GM23338 (cell line): ENCODE measurements at regions not wholly inside any gene's neighbourhood (a gene's known extent, or its start where the extent isn't known, plus 50 kb on each side); places are given as distances from the start of the nearest gene placed in this dataset.

Experiments
- ATAC-seq: fragments of 200-7000 bp; cut with Tn5 transposase; 3 replicates; pipeline ENCODE4 v1.9.1; 2020
- DNase-seq: peaks from one replicate; pipeline ENCODE4 v3.0.0-alpha.2; 2015; ENCODE audit warnings: low spot score
- H2AFZ ChIP-seq: fragments of 200-600 bp; sonication (generic); 2 replicates; pipeline ENCODE4 v1.8.0; 2016; ENCODE audit warnings: antibody characterized with exemption, mild to moderate bottlenecking, moderate library complexity
- H3F3A ChIP-seq: fragments of 200-600 bp; sonication (generic); replicated peaks from 2 replicates; pipeline ENCODE4 v1.8.0; 2017; ENCODE audit warnings: antibody characterized with exemption, mixed run types, low read depth
- H3K27ac ChIP-seq: fragments of 200-600 bp; sonication (generic); 2 replicates; pipeline ENCODE4 v1.6.1; 2016; ENCODE audit warnings: low read depth
- H3K27me3 ChIP-seq: fragments of 200-600 bp; sonication (generic); 2 replicates; pipeline ENCODE4 v1.8.0; 2016; ENCODE audit warnings: mild to moderate bottlenecking, mixed run types, moderate library complexity; ENCODE audit not compliant: insufficient read depth
- H3K36me3 ChIP-seq: fragments of 200-600 bp; sonication (generic); 2 replicates; pipeline ENCODE4 v1.8.0; 2016; ENCODE audit warnings: mild to moderate bottlenecking; ENCODE audit not compliant: insufficient read depth
- H3K4me1 ChIP-seq: fragments of 200-600 bp; sonication (generic); 2 replicates; pipeline ENCODE4 v1.8.0; 2016; ENCODE audit warnings: mild to moderate bottlenecking, moderate library complexity; ENCODE audit not compliant: insufficient read depth
- H3K4me2 ChIP-seq: fragments of 200-600 bp; sonication (generic); 2 replicates; pipeline ENCODE4 v1.7.1; 2017; ENCODE audit warnings: mixed run types
- H3K4me3 ChIP-seq: fragments of 200-600 bp; sonication (generic); 2 replicates; pipeline ENCODE4 v1.6.1; 2016; ENCODE audit warnings: mixed run types
- H3K79me2 ChIP-seq: fragments of 200-600 bp; sonication (generic); replicated peaks from 2 replicates; pipeline ENCODE4 v1.8.0; 2017; ENCODE audit warnings: mild to moderate bottlenecking; ENCODE audit not compliant: insufficient read depth
- H3K9me2 ChIP-seq: fragments of 200-600 bp; sonication (generic); 2 replicates; pipeline ENCODE4 v1.8.0; 2017; ENCODE audit not compliant: insufficient read depth
- H4K20me1 ChIP-seq: fragments of 200-600 bp; sonication (generic); replicated peaks from 2 replicates; pipeline ENCODE4 v1.8.0; 2017; ENCODE audit warnings: mild to moderate bottlenecking; ENCODE audit not compliant: insufficient read depth
- H3K27ac Mint-ChIP-seq: 2 replicates; pipeline ENCODE4 v1.8.0; 2020; ENCODE audit warnings: inconsistent platforms, mild to moderate bottlenecking, moderate library complexity, mixed read lengths
- H3K27me3 Mint-ChIP-seq: 3 replicates; pipeline ENCODE4 v1.8.0; 2022; ENCODE audit warnings: low read depth, mild to moderate bottlenecking, moderate library complexity, mixed read lengths, inconsistent platforms; ENCODE audit not compliant: insufficient read depth, poor library complexity
- H3K36me3 Mint-ChIP-seq: 3 replicates; pipeline ENCODE4 v1.8.0; 2021; ENCODE audit warnings: low read depth, mild to moderate bottlenecking, inconsistent platforms, moderate library complexity, mixed read lengths
- H3K4me1 Mint-ChIP-seq: 3 replicates; pipeline ENCODE4 v1.8.0; 2020; ENCODE audit warnings: mild to moderate bottlenecking, inconsistent platforms, mixed read lengths
- H3K4me3 Mint-ChIP-seq: 3 replicates; pipeline ENCODE4 v1.8.0; 2021; ENCODE audit warnings: moderate library complexity, mild to moderate bottlenecking, inconsistent platforms, mixed read lengths
- H3K9me3 Mint-ChIP-seq: 3 replicates; pipeline ENCODE4 v1.8.0; 2020; ENCODE audit warnings: moderate library complexity, mild to moderate bottlenecking, inconsistent platforms, mixed read lengths
- CREB1 ChIP-seq: fragments of 250-450 bp; sonication (Bioruptor Pico); IDR thresholded peaks from 2 replicates; pipeline ENCODE4 v1.5.0; 2020; ENCODE audit warnings: low read depth, mild to moderate bottlenecking, moderate library complexity
- ETS1 ChIP-seq: IDR thresholded peaks from 2 replicates; pipeline ENCODE4 v1.6.1; 2016; ENCODE audit warnings: antibody characterized with exemption
- EZH2 ChIP-seq: fragments of 200-600 bp; sonication (generic); IDR thresholded peaks from one replicate; pipeline ENCODE4 v1.8.0; 2017; ENCODE audit warnings: antibody characterized with exemption, mild to moderate bottlenecking, low read depth; ENCODE audit not compliant: unreplicated experiment
- EZH2phosphoT487 ChIP-seq: fragments of 200-600 bp; sonication (generic); IDR thresholded peaks from one replicate; pipeline ENCODE4 v1.8.1; 2018; ENCODE audit warnings: antibody characterized with exemption; ENCODE audit not compliant: unreplicated experiment
- NANOG ChIP-seq: IDR thresholded peaks from 2 replicates; pipeline ENCODE4 v1.6.1; 2016; ENCODE audit warnings: antibody characterized with exemption, borderline replicate concordance
- POLR2AphosphoS5 ChIP-seq: IDR thresholded peaks from 2 replicates; pipeline ENCODE4 v1.6.1; 2016; ENCODE audit warnings: antibody characterized with exemption, low read depth
- STAT1 ChIP-seq: IDR thresholded peaks from one replicate; pipeline ENCODE4 v1.6.1; 2016; ENCODE audit warnings: antibody characterized with exemption; ENCODE audit not compliant: unreplicated experiment
- TF ChIP-seq, protein P1 (sequence below): fragments of 250-450 bp; sonication (Bioruptor Pico); IDR thresholded peaks from 2 replicates; pipeline ENCODE4 v1.5.0; 2020; ENCODE audit warnings: mild to moderate bottlenecking, moderate library complexity

DNA sequence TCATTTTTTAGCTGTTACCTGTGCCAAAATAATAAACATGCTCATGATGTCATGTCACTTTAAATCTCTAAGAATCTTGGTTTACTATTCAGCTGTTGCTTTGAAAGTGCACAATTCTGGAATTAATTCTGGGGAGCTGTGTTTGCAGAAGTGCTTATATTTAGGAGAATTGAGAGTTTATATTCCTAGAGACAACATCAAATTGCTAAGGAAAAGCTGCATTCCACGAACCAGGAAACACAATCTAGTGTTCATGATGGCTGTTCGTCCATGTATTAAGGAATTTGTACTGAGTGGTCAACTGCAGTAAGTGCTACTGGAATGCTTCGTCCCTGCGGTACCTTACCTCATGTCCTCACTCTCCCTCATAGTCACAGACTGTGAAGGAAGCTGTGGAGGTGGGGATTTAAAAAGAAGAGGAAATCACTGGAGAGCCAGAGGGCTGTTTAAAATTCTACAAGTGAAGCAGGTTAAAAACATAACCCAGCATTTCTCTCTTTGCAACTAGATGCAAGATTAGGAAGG is 161.0 kb downstream of the TRMT11 start (continued):
- TF ChIP-seq, protein P1, sequence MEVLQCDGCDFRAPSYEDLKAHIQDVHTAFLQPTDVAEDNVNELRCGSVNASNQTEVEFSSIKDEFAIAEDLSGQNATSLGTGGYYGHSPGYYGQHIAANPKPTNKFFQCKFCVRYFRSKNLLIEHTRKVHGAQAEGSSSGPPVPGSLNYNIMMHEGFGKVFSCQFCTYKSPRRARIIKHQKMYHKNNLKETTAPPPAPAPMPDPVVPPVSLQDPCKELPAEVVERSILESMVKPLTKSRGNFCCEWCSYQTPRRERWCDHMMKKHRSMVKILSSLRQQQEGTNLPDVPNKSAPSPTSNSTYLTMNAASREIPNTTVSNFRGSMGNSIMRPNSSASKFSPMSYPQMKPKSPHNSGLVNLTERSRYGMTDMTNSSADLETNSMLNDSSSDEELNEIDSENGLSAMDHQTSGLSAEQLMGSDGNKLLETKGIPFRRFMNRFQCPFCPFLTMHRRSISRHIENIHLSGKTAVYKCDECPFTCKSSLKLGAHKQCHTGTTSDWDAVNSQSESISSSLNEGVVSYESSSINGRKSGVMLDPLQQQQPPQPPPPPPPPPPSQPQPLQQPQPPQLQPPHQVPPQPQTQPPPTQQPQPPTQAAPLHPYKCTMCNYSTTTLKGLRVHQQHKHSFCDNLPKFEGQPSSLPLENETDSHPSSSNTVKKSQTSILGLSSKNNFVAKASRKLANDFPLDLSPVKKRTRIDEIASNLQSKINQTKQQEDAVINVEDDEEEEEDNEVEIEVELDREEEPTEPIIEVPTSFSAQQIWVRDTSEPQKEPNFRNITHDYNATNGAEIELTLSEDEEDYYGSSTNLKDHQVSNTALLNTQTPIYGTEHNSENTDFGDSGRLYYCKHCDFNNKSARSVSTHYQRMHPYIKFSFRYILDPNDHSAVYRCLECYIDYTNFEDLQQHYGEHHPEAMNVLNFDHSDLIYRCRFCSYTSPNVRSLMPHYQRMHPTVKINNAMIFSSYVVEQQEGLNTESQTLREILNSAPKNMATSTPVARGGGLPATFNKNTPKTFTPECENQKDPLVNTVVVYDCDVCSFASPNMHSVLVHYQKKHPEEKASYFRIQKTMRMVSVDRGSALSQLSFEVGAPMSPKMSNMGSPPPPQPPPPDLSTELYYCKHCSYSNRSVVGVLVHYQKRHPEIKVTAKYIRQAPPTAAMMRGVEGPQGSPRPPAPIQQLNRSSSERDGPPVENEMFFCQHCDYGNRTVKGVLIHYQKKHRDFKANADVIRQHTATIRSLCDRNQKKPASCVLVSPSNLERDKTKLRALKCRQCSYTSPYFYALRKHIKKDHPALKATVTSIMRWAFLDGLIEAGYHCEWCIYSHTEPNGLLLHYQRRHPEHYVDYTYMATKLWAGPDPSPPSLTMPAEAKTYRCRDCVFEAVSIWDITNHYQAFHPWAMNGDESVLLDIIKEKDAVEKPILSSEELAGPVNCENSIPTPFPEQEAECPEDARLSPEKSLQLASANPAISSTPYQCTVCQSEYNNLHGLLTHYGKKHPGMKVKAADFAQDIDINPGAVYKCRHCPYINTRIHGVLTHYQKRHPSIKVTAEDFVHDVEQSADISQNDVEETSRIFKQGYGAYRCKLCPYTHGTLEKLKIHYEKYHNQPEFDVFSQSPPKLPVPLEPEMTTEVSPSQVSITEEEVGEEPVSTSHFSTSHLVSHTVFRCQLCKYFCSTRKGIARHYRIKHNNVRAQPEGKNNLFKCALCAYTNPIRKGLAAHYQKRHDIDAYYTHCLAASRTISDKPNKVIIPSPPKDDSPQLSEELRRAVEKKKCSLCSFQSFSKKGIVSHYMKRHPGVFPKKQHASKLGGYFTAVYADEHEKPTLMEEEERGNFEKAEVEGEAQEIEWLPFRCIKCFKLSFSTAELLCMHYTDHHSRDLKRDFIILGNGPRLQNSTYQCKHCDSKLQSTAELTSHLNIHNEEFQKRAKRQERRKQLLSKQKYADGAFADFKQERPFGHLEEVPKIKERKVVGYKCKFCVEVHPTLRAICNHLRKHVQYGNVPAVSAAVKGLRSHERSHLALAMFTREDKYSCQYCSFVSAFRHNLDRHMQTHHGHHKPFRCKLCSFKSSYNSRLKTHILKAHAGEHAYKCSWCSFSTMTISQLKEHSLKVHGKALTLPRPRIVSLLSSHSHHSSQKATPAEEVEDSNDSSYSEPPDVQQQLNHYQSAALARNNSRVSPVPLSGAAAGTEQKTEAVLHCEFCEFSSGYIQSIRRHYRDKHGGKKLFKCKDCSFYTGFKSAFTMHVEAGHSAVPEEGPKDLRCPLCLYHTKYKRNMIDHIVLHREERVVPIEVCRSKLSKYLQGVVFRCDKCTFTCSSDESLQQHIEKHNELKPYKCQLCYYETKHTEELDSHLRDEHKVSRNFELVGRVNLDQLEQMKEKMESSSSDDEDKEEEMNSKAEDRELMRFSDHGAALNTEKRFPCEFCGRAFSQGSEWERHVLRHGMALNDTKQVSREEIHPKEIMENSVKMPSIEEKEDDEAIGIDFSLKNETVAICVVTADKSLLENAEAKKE (CRISPR knock-in tag), result no peak
- TF ChIP-seq STAT1, result no peak
- no peak for TF ChIP-seq NANOG
- TF ChIP-seq EZH2phosphoT487, result no peak
- TF ChIP-seq POLR2AphosphoS5, result no peak

- Mint-ChIP-seq H3K9me3 (no peaks in the 10 kb centered on the region), H3K27ac (no peak overlapping the region), H3K36me3 (no peaks in the 10 kb centered on the region), H3K4me1 (peaks cover 9% of the 10 kb centered on the region; the same call in 2 of the 3 replicates), H3K4me3 (no peak overlapping the region), H3K27me3 (peaks cover 1% of the 10 kb centered on the region)
- Histone ChIP-seq H3K4me1 (peaks cover 7% of the 10 kb centered on the region; the same call in 1 of the 2 replicates), H4K20me1 (no peaks in the 10 kb centered on the region), H3K9me2 (no peaks in the 10 kb centered on the region), H3K36me3 (no peaks in the 10 kb centered on the region), H3K79me2 (no peaks in the 10 kb centered on the region), H3K27me3 (no peaks in the 10 kb centered on the region), H3K27ac (no peak overlapping the region), H3K4me3 (no peak overlapping the region), H3K4me2 (no peak overlapping the region), H2AFZ (no peak overlapping the region), H3F3A (no peaks in the 10 kb centered on the region)
- no peak for ATAC-seq
- no peak for DNase-seq
- TF ChIP-seq EZH2 (no peak), NANOG (no peak), CREB1 (CRISPR knock-in tag) (no peak), ETS1 (no peak), STAT1 (no peak), POLR2AphosphoS5 (no peak)
- TF ChIP-seq, protein P1 (CRISPR knock-in tag), result no peak
These were observed 162.5 kb downstream of the TRMT11 start for GRCh38 chr6:126148853-126149252.
